HepG2 (cell line): ENCODE measurements at regions not wholly inside any gene's neighbourhood (a gene's known extent, or its start where the extent isn't known, plus 50 kb on each side); places are given as distances from the start of the nearest gene placed in this dataset.
"Not testable (repeated sequence)": the region's sequence is repeated elsewhere in the genome, so short reads cannot be mapped to it uniquely, and the experiment has no call there.

ENCODE experiments used
- CHD2 ChIP-seq: IDR thresholded peaks from 2 replicates; pipeline ENCODE4 v1.6.1; 2011; ENCODE audit warnings: low read depth, low read length, improper control_type of control experiment
- CREM ChIP-seq, 2 experiments: sonication (generic) in 1 of 2; formaldehyde crosslinking in 1 of 2; IDR thresholded peaks; 2 replicates each; pipeline versions ENCODE4 v1.4.0 to v1.6.1; 2016 to 2020; ENCODE audit warnings: antibody characterized with exemption in 1 of 2, mild to moderate bottlenecking in 1 of 2, missing genetic modification reagents in 1 of 2
- ETS1 ChIP-seq: sonication (generic); formaldehyde crosslinking; IDR thresholded peaks from 2 replicates; pipeline ENCODE4 v1.4.0; 2020; ENCODE audit warnings: missing genetic modification reagents
- GLMP ChIP-seq: sonication (generic); formaldehyde crosslinking; IDR thresholded peaks from 2 replicates; pipeline ENCODE4 v1.9.0; 2021; ENCODE audit warnings: missing genetic modification reagents, mild to moderate bottlenecking, borderline replicate concordance
- HNF1B ChIP-seq: sonication (generic); formaldehyde crosslinking; IDR thresholded peaks from 2 replicates; pipeline ENCODE4 v1.5.1; 2020; ENCODE audit warnings: mild to moderate bottlenecking, moderate library complexity, missing genetic modification reagents
- NCOR1 ChIP-seq: fragments of 200-600 bp; sonication (generic); IDR thresholded peaks from 2 replicates; pipeline ENCODE4 v1.7.0; 2017; ENCODE audit warnings: antibody characterized with exemption, low read length, borderline replicate concordance
- POLR2AphosphoS5 ChIP-seq: IDR thresholded peaks from 2 replicates; pipeline ENCODE4 v1.6.1; 2012; ENCODE audit warnings: low read depth, low read length
- SUZ12 ChIP-seq: fragments of 150-350 bp; IDR thresholded peaks from 2 replicates; pipeline ENCODE4 v1.6.1; 2014; ENCODE audit warnings: low read depth, low read length
- ZFX ChIP-seq: sonication (generic); formaldehyde crosslinking; IDR thresholded peaks from 2 replicates; pipeline ENCODE4 v1.4.0; 2020; ENCODE audit warnings: mild to moderate bottlenecking, low read depth, missing genetic modification reagents, moderate library complexity
- ZNF878 ChIP-seq: sonication (generic); formaldehyde crosslinking; IDR thresholded peaks from 2 replicates; pipeline ENCODE4 v1.8.1; 2023; ENCODE audit warnings: mild to moderate bottlenecking, missing genetic modification reagents, moderate library complexity
- TF ChIP-seq, protein P1 (sequence below): sonication (generic); formaldehyde crosslinking; IDR thresholded peaks from 2 replicates; pipeline ENCODE4 v1.5.0; 2020; ENCODE audit warnings: mild to moderate bottlenecking, missing genetic modification reagents, moderate library complexity
- TF ChIP-seq, protein P2 (sequence below): sonication (generic); formaldehyde crosslinking; IDR thresholded peaks from 2 replicates; pipeline ENCODE4 v1.8.0; 2022; ENCODE audit warnings: mild to moderate bottlenecking, missing genetic modification reagents, borderline replicate concordance

GRCh38 chr4:107415490-107415889 lies 304.5 kb downstream of the PAPSS1 start:
- not testable (repeated sequence) for TF ChIP-seq NCOR1; CHD2; SUZ12; POLR2AphosphoS5; GLMP; ETS1 (CRISPR knock-in tag); CREM (IDR thresholded peaks at IDR 0.05); CREM (CRISPR knock-in tag; IDR thresholded peaks at IDR 0.05); ZNF878; ZFX; HNF1B
- TF ChIP-seq, protein P1, sequence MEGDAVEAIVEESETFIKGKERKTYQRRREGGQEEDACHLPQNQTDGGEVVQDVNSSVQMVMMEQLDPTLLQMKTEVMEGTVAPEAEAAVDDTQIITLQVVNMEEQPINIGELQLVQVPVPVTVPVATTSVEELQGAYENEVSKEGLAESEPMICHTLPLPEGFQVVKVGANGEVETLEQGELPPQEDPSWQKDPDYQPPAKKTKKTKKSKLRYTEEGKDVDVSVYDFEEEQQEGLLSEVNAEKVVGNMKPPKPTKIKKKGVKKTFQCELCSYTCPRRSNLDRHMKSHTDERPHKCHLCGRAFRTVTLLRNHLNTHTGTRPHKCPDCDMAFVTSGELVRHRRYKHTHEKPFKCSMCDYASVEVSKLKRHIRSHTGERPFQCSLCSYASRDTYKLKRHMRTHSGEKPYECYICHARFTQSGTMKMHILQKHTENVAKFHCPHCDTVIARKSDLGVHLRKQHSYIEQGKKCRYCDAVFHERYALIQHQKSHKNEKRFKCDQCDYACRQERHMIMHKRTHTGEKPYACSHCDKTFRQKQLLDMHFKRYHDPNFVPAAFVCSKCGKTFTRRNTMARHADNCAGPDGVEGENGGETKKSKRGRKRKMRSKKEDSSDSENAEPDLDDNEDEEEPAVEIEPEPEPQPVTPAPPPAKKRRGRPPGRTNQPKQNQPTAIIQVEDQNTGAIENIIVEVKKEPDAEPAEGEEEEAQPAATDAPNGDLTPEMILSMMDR (CRISPR knock-in tag), result not testable (repeated sequence)
- TF ChIP-seq, protein P2, sequence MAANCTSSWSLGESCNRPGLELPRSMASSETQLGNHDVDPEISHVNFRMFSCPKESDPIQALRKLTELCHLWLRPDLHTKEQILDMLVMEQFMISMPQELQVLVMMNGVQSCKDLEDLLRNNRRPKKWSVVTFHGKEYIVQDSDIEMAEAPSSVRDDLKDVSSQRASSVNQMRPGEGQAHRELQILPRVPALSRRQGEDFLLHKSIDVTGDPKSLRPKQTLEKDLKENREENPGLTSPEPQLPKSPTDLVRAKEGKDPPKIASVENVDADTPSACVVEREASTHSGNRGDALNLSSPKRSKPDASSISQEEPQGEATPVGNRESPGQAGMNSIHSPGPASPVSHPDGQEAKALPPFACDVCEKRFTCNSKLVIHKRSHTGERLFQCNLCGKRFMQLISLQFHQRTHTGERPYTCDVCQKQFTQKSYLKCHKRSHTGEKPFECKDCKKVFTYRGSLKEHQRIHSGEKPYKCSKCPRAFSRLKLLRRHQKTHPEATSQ, result not testable (repeated sequence)
